ENCODE measurements at regions not wholly inside any gene's neighbourhood (a gene's known extent, or its start where the extent isn't known, plus 50 kb on each side); places are given as distances from the start of the nearest gene placed in this dataset.

DNA sequence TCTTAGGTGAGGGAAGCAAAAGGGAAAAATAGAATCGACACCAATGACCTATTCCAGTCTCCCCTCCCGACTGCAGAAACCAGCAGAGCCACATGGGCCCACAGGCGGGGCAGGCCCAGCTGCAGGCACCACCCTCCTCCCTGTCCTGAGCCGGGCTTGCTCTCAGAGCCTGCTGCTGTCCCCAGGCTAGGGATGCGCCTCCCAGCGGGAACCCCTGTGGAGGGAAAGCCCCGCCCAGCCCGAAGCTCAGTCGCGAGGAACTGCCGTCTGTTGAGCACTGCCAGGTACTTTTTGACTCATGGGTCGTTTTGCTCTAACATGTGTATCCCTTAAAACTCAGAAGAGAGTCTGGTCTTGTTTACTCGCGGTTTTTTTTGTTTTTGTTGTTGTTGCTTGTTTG is 124.5 kb upstream of the RET start:
- no peak overlapping the region for H3K9ac ChIP-seq (ENCODE audit: insufficient read depth, low read length, poor library complexity, severe bottlenecking)
- H2AFZ ChIP-seq (ENCODE audit: insufficient read depth, low read depth, low read length, poor library complexity, severe bottlenecking), result no peak overlapping the region
- Mint-ChIP-seq H3K9me3 (peaks cover 2 to 19% (median 9%) of the 10 kb centered on the region in 7 donors), H3K4me1 (peaks cover 5% of the 10 kb centered on the region), H3K36me3 (no peaks in the 10 kb centered on the region), H3K27me3 (ENCODE audit: low read depth in 3 of 3) (peaks cover 4 to 19% (median 4%) of the 10 kb centered on the region in 3 donors), H3K4me3 (no peak overlapping the region), H3K27ac (no peak overlapping the region)
- no peak overlapping the region for H3K4me2 ChIP-seq (replicated peaks; ENCODE audit: extremely low read depth, low read length, poor library complexity, severe bottlenecking)
- intact Hi-C loops (cut with micrococcal nuclease), result no loop called here
- no peak overlapping the region for H3K27ac ChIP-seq (ENCODE audit: low read depth in 1 of 2, low read length in 2 of 2)
- H3K4me1 ChIP-seq (ENCODE audit: control insufficient read depth in 1 of 2, insufficient read depth in 2 of 2, low read length in 2 of 2), result no peaks in the 10 kb centered on the region
- no peaks in the 10 kb centered on the region for H3K79me2 ChIP-seq (ENCODE audit: insufficient read depth, low read length)
- 95% methylated on average over 4 of the region's 14 CpGs for WGBS (ENCODE audit: insufficient coverage)
- no peak overlapping the region for H3K4me3 ChIP-seq (replicated peaks in 1 of 3; ENCODE audit: low read depth in 2 of 3, low read length in 3 of 3)
- no peaks in the 10 kb centered on the region for H3K27me3 ChIP-seq (ENCODE audit: control insufficient read depth in 2 of 2, insufficient read depth in 2 of 2, low read length in 2 of 2)
- H3K36me3 ChIP-seq (replicated peaks in 1 of 2; ENCODE audit: control insufficient read depth in 1 of 2, insufficient read depth in 2 of 2, low read length in 2 of 2), result no peaks in the 10 kb centered on the region
- H4K20me1 ChIP-seq (ENCODE audit: insufficient read depth, low read length), result no peaks in the 10 kb centered on the region
- H3K9me3 ChIP-seq (replicated peaks in 1 of 2; ENCODE audit: control insufficient read depth in 1 of 2, insufficient read depth in 1 of 2, low read length in 2 of 2), result peaks cover 0 to 7% of the 10 kb centered on the region in 2 donors
- DNase-seq, result no peak
- TF ChIP-seq, protein P1, sequence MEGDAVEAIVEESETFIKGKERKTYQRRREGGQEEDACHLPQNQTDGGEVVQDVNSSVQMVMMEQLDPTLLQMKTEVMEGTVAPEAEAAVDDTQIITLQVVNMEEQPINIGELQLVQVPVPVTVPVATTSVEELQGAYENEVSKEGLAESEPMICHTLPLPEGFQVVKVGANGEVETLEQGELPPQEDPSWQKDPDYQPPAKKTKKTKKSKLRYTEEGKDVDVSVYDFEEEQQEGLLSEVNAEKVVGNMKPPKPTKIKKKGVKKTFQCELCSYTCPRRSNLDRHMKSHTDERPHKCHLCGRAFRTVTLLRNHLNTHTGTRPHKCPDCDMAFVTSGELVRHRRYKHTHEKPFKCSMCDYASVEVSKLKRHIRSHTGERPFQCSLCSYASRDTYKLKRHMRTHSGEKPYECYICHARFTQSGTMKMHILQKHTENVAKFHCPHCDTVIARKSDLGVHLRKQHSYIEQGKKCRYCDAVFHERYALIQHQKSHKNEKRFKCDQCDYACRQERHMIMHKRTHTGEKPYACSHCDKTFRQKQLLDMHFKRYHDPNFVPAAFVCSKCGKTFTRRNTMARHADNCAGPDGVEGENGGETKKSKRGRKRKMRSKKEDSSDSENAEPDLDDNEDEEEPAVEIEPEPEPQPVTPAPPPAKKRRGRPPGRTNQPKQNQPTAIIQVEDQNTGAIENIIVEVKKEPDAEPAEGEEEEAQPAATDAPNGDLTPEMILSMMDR (IDR thresholded peaks at IDR 0.05), result no peak

DNA sequence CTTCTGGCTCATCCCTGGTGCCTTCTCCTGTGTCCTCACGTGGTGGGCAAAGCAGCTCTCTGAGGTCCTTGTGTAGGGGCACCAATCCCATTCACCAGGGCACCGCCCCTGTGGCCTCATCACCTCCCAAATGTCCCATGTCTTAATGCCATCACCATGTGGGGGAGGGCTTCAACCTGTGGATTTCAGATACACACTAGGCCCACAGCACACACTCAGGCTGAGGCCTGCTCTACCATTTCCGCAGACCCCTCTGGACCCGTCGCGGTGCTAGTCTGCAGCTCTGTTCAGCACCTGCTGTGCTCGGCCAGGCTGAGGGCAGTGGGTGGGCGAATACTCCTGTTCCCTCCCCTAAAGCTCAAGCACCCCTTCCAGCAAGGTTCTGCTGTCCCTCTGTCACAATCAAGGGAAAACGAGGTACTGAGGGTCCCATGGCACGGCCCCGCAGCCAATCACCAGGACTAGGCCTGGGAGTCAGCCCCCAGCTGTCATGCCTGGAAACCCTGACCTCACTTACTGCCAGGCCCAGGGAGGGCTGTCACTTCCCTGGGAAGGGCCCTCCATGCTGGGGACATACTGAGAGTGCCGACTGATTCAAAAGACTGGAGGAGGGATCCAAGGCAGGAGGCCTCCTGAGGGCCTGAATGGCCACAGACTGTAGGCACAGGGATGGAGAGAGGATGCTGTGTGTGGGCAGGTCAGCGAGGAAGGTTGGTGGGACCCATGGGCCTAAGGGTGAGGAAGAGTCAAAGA is 123.8 kb upstream of the RET start:
- Histone ChIP-seq H3K4me2 (replicated peaks; ENCODE audit: extremely low read depth, low read length, poor library complexity, severe bottlenecking) (no peak overlapping the region), H4K20me1 (ENCODE audit: insufficient read depth, low read length) (no peaks in the 10 kb centered on the region), H3K4me3 (replicated peaks in 1 of 3; ENCODE audit: low read depth in 2 of 3, low read length in 3 of 3) (no peak overlapping the region), H3K9ac (ENCODE audit: insufficient read depth, low read length, poor library complexity, severe bottlenecking) (no peak overlapping the region), H3K9me3 (replicated peaks in 1 of 2; ENCODE audit: control insufficient read depth in 1 of 2, insufficient read depth in 1 of 2, low read length in 2 of 2) (peaks cover 0 to 1% of the 10 kb centered on the region in 2 donors), H2AFZ (ENCODE audit: insufficient read depth, low read depth, low read length, poor library complexity, severe bottlenecking) (no peak overlapping the region), H3K36me3 (replicated peaks in 1 of 2; ENCODE audit: control insufficient read depth in 1 of 2, insufficient read depth in 2 of 2, low read length in 2 of 2) (no peaks in the 10 kb centered on the region), H3K27ac (ENCODE audit: low read depth in 1 of 2, low read length in 2 of 2) (no peak overlapping the region), H3K79me2 (ENCODE audit: insufficient read depth, low read length) (no peaks in the 10 kb centered on the region), H3K27me3 (ENCODE audit: control insufficient read depth in 2 of 2, insufficient read depth in 2 of 2, low read length in 2 of 2) (no peaks in the 10 kb centered on the region), H3K4me1 (ENCODE audit: control insufficient read depth in 1 of 2, insufficient read depth in 2 of 2, low read length in 2 of 2) (no peaks in the 10 kb centered on the region)
- H3K4me3 Mint-ChIP-seq, result no peak overlapping the region
- H3K27me3 Mint-ChIP-seq (ENCODE audit: low read depth in 3 of 3), result peaks cover 4 to 19% (median 4%) of the 10 kb centered on the region in 3 donors
- intact Hi-C loops (cut with micrococcal nuclease), result no loop called here
- peaks cover 8% of the 10 kb centered on the region for H3K4me1 Mint-ChIP-seq
- 98% methylated on average over 13 of the region's 13 CpGs for WGBS (ENCODE audit: insufficient coverage)
- H3K36me3 Mint-ChIP-seq, result no peaks in the 10 kb centered on the region
- H3K27ac Mint-ChIP-seq, result no peak overlapping the region
- TF ChIP-seq, protein P1 (IDR thresholded peaks at IDR 0.05), result no peak
- peaks cover 0 to 13% (median 2%) of the 10 kb centered on the region in 7 donors for H3K9me3 Mint-ChIP-seq
- no peak for DNase-seq
